GM18907 (cell line): ENCODE measurements at regions not wholly inside any gene's neighbourhood (a gene's known extent, or its start where the extent isn't known, plus 50 kb on each side); places are given as distances from the start of the nearest gene placed in this dataset.

Experiments used
- ATAC-seq: cut with Tn5 transposase; IDR thresholded peaks from one replicate; pipeline ENCODE4 v1.9.1; 2021; ENCODE audit warnings: mild to moderate bottlenecking, moderate library complexity; ENCODE audit not compliant: unreplicated experiment

GRCh38 chr7:26046150-26046549, 105.8 kb upstream of the NFE2L3 start:
- no peak for ATAC-seq

- ATAC-seq, result no peak
Observed at GRCh38 chr7:26046878-26047277, 105.1 kb upstream of the NFE2L3 start.

GRCh38 chr7:26048663-26049062, 103.3 kb upstream of the NFE2L3 start:
- ATAC-seq, result no peak

GRCh38 chr7:26049081-26049480, 102.9 kb upstream of the NFE2L3 start:
- no peak for ATAC-seq

- no peak for ATAC-seq
Observed at GRCh38 chr7:26051021-26051420, 101.0 kb upstream of the NFE2L3 start.

GRCh38 chr7:26052706-26053105, 99.3 kb upstream of the NFE2L3 start:
- ATAC-seq, result no peak

GRCh38 chr7:26054386-26054785, 97.6 kb upstream of the NFE2L3 start:
- no peak for ATAC-seq

- ATAC-seq, result no peak
Observed at GRCh38 chr7:26055241-26055640, 96.8 kb upstream of the NFE2L3 start.

GRCh38 chr7:26060733-26061677, 91.0 kb upstream of the NFE2L3 start:
- ATAC-seq, result no peak

GRCh38 chr7:26061678-26062603, 90.1 kb upstream of the NFE2L3 start:
- ATAC-seq, result peak; percentile 50

GRCh38 chr7:26065652-26066051, 86.3 kb upstream of the NFE2L3 start:
- ATAC-seq, result no peak

- ATAC-seq, result no peak
Observed at GRCh38 chr7:26066736-26067135, 85.3 kb upstream of the NFE2L3 start.

- ATAC-seq, result no peak
Observed at GRCh38 chr7:26070290-26070689, 81.7 kb upstream of the NFE2L3 start.

GRCh38 chr7:26071622-26072456, 80.2 kb upstream of the NFE2L3 start:
- ATAC-seq, result no peak

- no peak for ATAC-seq
Observed at GRCh38 chr7:26073041-26073440, 79.0 kb upstream of the NFE2L3 start.

- no peak for ATAC-seq
Observed at GRCh38 chr7:26074919-26075318, 77.1 kb upstream of the NFE2L3 start.

GRCh38 chr7:26076691-26077090, 75.3 kb upstream of the NFE2L3 start:
- no peak for ATAC-seq

GRCh38 chr7:26078437-26079336, 73.3 kb upstream of the NFE2L3 start:
- peak; percentile 97 for ATAC-seq

GRCh38 chr7:26081638-26082037, 70.4 kb upstream of the NFE2L3 start:
- no peak for ATAC-seq

GRCh38 chr7:26083113-26083512, 68.9 kb upstream of the NFE2L3 start:
- no peak for ATAC-seq
